ENCODE measurements at regions not wholly inside any gene's neighbourhood (a gene's known extent, or its start where the extent isn't known, plus 50 kb on each side); places are given as distances from the start of the nearest gene placed in this dataset.

- TF ChIP-seq, protein P1, sequence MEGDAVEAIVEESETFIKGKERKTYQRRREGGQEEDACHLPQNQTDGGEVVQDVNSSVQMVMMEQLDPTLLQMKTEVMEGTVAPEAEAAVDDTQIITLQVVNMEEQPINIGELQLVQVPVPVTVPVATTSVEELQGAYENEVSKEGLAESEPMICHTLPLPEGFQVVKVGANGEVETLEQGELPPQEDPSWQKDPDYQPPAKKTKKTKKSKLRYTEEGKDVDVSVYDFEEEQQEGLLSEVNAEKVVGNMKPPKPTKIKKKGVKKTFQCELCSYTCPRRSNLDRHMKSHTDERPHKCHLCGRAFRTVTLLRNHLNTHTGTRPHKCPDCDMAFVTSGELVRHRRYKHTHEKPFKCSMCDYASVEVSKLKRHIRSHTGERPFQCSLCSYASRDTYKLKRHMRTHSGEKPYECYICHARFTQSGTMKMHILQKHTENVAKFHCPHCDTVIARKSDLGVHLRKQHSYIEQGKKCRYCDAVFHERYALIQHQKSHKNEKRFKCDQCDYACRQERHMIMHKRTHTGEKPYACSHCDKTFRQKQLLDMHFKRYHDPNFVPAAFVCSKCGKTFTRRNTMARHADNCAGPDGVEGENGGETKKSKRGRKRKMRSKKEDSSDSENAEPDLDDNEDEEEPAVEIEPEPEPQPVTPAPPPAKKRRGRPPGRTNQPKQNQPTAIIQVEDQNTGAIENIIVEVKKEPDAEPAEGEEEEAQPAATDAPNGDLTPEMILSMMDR (conservative IDR thresholded peaks at IDR 0.05; ENCODE audit: low read depth, low read length) = no peak
- no peak for TF ChIP-seq EZH2 (IDR thresholded peaks at IDR 0.05; ENCODE audit: low read length, unreplicated experiment)
Observed at GRCh38 chr2:193690572-193690971, 1495.8 kb upstream of the TMEFF2 start.
